ENCODE measurements at regions not wholly inside any gene's neighbourhood (a gene's known extent, or its start where the extent isn't known, plus 50 kb on each side); places are given as distances from the start of the nearest gene placed in this dataset.

DNA sequence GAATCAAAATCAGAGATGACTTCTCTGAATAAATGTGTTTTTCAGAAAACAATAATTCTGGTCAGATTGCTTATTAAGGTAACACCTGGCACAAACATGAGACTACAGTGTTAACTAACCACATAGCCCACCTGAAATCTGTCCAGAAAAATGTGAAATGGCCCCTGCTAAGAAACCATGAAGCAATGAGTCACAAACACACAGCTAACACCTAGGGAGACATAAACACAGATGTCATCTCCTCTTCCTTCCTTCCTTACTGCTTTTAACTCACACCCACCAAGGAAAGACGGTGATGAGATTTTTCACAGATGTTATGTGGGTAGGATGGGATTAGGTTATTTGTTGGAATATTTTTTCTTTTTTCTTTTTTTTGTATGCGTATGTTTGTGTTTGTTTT lies 315.0 kb upstream of the STAC start:
- TF ChIP-seq, protein P1, sequence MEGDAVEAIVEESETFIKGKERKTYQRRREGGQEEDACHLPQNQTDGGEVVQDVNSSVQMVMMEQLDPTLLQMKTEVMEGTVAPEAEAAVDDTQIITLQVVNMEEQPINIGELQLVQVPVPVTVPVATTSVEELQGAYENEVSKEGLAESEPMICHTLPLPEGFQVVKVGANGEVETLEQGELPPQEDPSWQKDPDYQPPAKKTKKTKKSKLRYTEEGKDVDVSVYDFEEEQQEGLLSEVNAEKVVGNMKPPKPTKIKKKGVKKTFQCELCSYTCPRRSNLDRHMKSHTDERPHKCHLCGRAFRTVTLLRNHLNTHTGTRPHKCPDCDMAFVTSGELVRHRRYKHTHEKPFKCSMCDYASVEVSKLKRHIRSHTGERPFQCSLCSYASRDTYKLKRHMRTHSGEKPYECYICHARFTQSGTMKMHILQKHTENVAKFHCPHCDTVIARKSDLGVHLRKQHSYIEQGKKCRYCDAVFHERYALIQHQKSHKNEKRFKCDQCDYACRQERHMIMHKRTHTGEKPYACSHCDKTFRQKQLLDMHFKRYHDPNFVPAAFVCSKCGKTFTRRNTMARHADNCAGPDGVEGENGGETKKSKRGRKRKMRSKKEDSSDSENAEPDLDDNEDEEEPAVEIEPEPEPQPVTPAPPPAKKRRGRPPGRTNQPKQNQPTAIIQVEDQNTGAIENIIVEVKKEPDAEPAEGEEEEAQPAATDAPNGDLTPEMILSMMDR (IDR thresholded peaks at IDR 0.05; ENCODE audit: low read length): no peak
- no peak for TF ChIP-seq EZH2 (optimal IDR thresholded peaks at IDR 0.05; ENCODE audit: low read depth, low read length)
